Nephron progenitor cell (in vitro differentiated cells): ENCODE measurements at regions not wholly inside any gene's neighbourhood (a gene's known extent, or its start where the extent isn't known, plus 50 kb on each side); places are given as distances from the start of the nearest gene placed in this dataset.

Experiments used
- DNase-seq: peaks from one replicate; pipeline ENCODE4 v3.0.0; 2021
- H3K27ac Mint-ChIP-seq: 2 replicates; pipeline ENCODE4 v1.8.0; 2021; ENCODE audit warnings: mild to moderate bottlenecking, moderate library complexity, mixed read lengths
- H3K27me3 Mint-ChIP-seq: 2 replicates; pipeline ENCODE4 v1.8.0; 2021; ENCODE audit warnings: mild to moderate bottlenecking, low read depth, mixed read lengths; ENCODE audit not compliant: poor library complexity
- H3K36me3 Mint-ChIP-seq: 2 replicates; pipeline ENCODE4 v1.8.0; 2021; ENCODE audit warnings: low read depth, mixed read lengths
- H3K4me1 Mint-ChIP-seq: 2 replicates; pipeline ENCODE4 v1.8.0; 2021; ENCODE audit warnings: mixed read lengths
- H3K4me3 Mint-ChIP-seq: 2 replicates; pipeline ENCODE4 v1.8.0; 2021; ENCODE audit warnings: mild to moderate bottlenecking, moderate library complexity, mixed read lengths
- H3K9me3 Mint-ChIP-seq: 2 replicates; pipeline ENCODE4 v1.8.0; 2021; ENCODE audit warnings: mild to moderate bottlenecking, moderate library complexity, mixed read lengths
- TF ChIP-seq, protein P1 (sequence below): fragments of 200-600 bp; sonication (generic); IDR thresholded peaks from 2 replicates; pipeline ENCODE4 v1.5.0; 2021; ENCODE audit warnings: antibody characterized with exemption

DNA sequence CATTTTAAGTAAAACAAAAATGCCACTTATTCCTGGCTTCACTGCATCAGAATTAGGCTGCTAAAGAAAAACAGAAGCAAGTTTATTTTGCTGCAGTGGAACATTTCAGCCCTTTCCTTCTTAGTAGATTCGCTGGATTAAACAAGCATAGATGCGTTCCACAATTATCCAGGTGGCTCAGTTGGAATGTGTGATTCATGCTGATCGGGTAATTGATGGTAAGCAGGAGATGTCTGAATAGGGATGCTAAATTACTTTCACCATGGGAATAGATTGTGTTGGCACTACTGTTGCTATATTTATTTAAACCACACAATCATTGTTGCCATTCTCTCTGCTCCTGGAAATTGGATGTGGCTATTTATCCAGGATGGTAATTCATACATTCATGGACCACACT, 440.1 kb upstream of the DDI1 start:
- no peak overlapping the region for H3K27ac Mint-ChIP-seq
- TF ChIP-seq, protein P1, sequence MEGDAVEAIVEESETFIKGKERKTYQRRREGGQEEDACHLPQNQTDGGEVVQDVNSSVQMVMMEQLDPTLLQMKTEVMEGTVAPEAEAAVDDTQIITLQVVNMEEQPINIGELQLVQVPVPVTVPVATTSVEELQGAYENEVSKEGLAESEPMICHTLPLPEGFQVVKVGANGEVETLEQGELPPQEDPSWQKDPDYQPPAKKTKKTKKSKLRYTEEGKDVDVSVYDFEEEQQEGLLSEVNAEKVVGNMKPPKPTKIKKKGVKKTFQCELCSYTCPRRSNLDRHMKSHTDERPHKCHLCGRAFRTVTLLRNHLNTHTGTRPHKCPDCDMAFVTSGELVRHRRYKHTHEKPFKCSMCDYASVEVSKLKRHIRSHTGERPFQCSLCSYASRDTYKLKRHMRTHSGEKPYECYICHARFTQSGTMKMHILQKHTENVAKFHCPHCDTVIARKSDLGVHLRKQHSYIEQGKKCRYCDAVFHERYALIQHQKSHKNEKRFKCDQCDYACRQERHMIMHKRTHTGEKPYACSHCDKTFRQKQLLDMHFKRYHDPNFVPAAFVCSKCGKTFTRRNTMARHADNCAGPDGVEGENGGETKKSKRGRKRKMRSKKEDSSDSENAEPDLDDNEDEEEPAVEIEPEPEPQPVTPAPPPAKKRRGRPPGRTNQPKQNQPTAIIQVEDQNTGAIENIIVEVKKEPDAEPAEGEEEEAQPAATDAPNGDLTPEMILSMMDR = no peak
- H3K4me3 Mint-ChIP-seq = no peak overlapping the region
- H3K36me3 Mint-ChIP-seq = no peaks in the 10 kb centered on the region
- DNase-seq = no peak
- peaks cover 3% of the 10 kb centered on the region for H3K27me3 Mint-ChIP-seq
- H3K4me1 Mint-ChIP-seq = peaks cover 7% of the 10 kb centered on the region
- H3K9me3 Mint-ChIP-seq = peaks cover 6% of the 10 kb centered on the region

DNA sequence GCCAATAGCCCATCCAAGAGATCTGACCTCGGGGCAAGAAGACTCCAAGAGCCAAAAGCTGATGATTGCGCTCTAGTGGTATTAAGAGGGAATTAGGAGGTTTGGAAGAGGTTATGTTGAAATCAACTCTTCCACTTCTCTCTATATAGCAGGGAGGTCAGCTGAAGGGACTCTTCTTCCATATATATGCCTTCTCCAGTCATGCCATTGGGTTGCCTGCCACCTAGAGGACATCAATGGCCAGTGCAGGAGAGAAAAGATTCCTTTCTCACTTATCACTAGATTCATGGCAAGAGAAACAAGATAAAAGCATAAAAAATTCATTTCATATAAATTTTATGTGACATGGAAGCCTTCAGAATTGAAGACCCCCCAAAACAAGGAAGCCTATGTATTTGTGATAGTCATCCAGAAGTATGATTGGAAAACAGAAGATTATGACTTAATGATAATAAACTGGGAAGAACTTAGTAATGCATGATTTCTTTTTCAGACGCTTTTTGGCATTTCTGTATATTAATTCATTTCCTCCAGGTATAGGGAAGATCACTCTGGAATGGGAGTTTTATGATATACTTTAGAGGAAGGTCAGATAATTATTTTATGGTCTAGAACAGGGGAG, 435.1 kb upstream of the DDI1 start:
- Mint-ChIP-seq H3K4me1 (no peaks in the 10 kb centered on the region), H3K27ac (no peak overlapping the region), H3K4me3 (no peak overlapping the region), H3K9me3 (no peaks in the 10 kb centered on the region), H3K36me3 (no peaks in the 10 kb centered on the region), H3K27me3 (peaks cover 7% of the 10 kb centered on the region)
- DNase-seq = peak; percentile 46
- TF ChIP-seq, protein P1 = peak; percentile 85

DNA sequence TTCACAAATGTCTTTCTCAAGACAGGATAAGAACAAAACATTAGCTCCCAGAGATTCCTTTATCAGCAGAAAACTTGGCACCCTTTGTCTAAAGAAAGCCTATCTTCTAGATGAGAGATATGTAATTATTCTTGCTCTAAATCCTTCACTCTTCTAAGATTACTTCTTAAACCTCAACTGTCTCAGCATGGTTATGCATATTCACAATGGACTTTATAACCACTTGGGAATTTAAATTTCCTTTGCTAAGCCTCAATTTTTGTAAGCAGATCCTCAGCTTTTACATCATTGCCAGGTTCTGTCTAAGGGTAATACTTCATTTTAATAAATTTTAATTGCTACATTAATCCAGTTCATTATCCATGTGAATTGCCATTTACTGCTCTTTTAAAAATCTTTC, 433.6 kb upstream of the DDI1 start:
- TF ChIP-seq, protein P1 = no peak
- no peaks in the 10 kb centered on the region for H3K4me1 Mint-ChIP-seq
- H3K4me3 Mint-ChIP-seq = no peak overlapping the region

DNA sequence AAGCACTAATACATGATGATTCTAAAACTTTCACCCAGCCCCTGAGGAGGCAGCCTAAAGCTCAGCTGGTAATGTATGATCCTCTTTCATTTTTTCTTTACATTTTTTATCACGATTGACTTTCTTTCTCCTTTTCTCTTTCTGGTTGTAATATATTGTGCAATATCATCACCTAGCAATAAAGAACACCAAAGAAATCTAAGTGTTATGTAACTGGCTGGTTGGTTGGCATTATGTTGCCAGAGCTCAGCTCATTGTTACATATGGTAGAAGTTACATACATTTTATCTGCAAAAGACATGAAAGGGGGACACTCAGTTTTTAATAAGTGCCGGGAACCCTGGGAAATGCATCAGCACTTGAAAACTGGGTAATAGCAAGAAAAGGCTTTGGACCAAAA, 432.1 kb upstream of the DDI1 start:
- Mint-ChIP-seq H3K4me1 (no peaks in the 10 kb centered on the region), H3K36me3 (no peaks in the 10 kb centered on the region), H3K4me3 (no peak overlapping the region), H3K9me3 (no peaks in the 10 kb centered on the region), H3K27me3 (peaks cover 7% of the 10 kb centered on the region), H3K27ac (no peak overlapping the region)
- TF ChIP-seq, protein P1 = no peak
- no peak for DNase-seq

More for the DNA sequence above, 433.6 kb upstream of the DDI1 start:
- no peak for DNase-seq
- Mint-ChIP-seq H3K27me3 (peaks cover 7% of the 10 kb centered on the region), H3K9me3 (no peaks in the 10 kb centered on the region), H3K36me3 (no peaks in the 10 kb centered on the region), H3K27ac (no peak overlapping the region)

DNA sequence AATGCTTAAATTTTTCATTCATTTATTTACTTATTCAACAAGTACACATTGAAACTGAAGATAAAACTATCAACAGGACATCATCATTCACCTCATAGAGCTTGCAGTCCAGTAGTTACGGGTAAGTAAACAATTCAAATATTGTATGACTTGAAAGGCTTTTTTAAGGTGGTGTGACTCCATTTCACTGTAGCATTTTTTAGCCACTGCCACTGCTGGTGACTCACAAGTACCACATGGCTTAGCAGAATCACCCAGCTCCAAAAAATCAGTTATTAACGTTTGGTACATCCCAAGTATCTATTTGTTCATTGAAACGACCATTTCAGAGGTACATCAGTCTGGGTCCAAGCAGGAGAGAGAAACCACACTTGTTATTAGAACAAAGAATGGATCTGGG, 427.9 kb upstream of the DDI1 start:
- no peak overlapping the region for H3K27ac Mint-ChIP-seq
- peaks cover 4% of the 10 kb centered on the region for H3K27me3 Mint-ChIP-seq
- TF ChIP-seq, protein P1 = no peak
- H3K4me3 Mint-ChIP-seq = no peak overlapping the region
- no peaks in the 10 kb centered on the region for H3K4me1 Mint-ChIP-seq
- DNase-seq = no peak
- peaks cover 5% of the 10 kb centered on the region for H3K9me3 Mint-ChIP-seq
- H3K36me3 Mint-ChIP-seq = no peaks in the 10 kb centered on the region
